ENCODE measurements at regions not wholly inside any gene's neighbourhood (a gene's known extent, or its start where the extent isn't known, plus 50 kb on each side); places are given as distances from the start of the nearest gene placed in this dataset.
"Not testable (repeated sequence)": the region's sequence is repeated elsewhere in the genome, so short reads cannot be mapped to it uniquely, and the experiment has no call there.

DNA sequence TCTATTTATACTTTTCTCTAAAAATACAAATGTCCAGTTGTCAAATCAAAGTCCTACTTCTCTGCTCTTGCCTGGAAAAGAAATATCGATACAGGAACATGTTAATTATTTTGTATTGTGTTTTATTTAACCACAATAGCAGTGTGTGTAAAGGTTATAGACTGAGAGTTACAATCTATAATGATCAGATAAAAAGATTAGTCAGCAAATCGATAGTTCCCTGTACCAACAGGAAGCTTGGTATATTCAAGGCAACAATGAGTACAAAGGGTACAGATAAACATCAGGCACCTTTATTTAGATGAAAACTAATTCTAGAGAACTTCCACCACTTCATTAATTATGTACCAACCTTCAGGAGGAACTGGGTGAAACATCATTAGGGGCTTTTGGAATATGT, 469.5 kb downstream of the GBA3 start:
- no peak for DNase-seq

DNA sequence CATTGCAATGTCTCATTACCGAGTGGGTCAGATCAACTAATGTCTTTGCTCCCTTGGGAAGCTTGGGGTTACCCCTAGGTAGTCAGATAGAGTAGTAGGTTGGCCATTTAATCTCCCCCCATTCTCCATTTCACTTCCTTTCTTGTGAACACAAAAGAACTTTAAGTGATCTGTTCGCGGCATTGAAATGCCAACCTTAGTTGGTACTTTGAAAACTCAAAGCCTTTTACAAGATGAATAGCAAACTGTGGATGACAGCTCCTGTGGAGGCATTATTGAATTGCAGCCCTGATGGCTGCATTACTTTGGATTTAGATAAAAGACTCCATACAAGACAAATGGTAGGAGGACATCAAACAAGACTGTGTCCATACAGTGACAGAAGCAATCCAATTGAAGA, 469.1 kb downstream of the GBA3 start:
- no peak for DNase-seq

DNA sequence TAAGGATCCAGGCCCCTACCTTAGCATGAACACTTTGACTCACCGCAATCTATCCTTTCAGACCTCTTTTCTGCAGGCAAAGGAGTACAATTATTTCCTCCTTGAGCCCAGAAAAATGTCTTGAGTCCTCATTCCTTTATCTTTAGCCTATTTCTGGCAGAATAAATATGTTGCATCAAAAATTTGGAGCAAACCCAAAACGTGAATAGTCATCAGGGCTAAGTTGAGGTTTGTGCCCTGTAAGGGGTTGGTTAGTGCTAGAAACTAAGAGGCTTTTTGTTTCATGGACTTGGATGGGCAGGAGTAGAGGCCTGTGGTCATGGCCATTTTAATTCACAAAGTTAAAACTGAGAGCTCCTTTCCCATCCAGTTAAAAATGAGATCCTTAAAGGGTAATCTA, 460.3 kb downstream of the GBA3 start:
- DNase-seq, result no peak

DNA sequence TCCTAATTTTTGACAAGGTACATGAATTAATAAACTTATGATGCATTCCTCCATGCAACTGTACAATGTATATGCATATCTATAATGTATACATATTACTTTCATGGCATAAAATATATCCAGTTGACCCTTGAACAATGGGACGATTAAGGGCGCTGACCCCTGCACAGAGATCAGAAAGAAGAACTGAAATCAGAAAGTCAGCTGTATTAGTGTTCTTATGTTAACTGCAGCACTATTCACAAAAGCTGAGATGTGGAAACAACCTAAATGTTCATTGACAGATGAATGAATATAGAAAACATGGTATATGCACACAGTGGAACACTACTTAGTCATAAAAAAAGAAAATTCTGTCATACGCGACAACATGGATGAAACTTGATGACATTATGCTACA, 457.1 kb downstream of the GBA3 start:
- no peak for DNase-seq

DNA sequence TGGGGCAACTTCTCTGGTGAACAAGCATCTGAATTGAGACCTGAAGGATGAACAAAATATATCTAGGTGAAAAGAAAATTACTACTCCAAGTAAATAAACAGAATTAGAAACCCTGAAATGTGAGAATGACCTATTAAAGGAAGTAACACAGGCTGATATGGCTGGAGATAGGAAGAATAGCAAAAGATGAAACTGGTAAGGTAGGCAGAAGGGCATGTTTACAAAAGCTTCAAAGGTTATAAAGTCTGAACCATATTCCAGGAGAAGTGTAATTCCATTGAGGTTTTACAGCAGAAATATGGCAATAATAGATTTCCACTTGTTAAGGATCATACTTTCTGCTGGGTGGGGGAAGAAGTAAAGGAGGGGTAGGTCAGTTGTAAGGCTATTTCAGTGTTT, 452.0 kb downstream of the GBA3 start:
- no peak for DNase-seq

DNA sequence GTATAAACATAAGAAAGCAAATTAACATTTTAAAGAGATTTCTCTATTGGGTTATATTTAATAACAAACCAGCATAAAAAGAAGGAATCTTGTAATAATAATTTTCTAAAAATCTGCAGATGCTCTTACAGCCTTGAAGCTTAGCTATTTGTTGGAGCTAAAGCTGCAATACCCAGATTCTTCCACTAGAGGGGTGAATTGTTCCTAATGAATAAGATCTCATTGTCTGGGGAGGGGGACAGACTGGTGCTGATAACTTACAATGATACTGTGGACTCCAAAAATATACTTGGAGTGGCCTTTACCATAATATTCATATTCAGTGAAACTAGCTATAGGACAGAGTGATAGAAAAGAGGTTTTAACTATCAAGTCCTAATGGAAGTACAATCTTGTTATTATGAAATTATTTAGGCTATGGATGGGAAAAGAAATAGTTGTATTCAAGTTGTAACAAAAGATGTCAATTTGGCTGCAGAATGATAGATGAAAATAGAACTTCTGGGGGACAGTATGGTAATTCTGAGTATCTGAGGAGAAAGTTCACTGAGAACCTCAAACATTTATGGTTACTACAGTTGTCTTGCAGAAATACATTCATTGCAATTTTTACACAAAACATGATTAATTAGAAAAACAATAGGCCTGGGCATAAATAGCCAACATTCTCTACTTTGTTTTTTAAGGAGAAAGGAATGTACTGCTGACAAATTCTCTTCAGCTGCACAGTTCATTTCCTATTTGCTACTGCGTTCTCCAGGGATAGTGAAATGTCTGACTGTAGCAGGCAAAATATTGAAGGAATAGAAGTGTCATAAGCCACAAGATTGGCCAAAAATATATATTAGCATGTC, 443.3 kb downstream of the GBA3 start:
- DNase-seq, result no peak

DNA sequence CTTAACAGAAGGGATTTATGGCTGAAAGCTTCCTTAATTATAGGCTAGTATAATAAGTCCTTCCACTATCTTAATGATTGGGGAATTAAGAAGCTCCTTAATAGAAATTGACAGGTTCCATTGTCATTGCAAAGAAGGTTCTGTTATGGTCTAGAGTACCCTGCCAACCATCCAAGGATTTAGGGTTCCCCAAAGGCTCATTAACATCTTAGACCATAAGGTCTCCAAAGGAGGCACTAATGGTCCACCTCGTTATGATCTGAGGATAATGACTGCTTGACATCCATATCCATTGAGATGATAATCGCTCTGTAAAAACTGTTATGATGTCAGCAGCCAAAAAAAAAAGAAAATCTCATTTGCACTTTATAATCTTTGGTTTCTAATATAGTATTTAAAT, 441.6 kb downstream of the GBA3 start:
- DNase-seq, result no peak

DNA sequence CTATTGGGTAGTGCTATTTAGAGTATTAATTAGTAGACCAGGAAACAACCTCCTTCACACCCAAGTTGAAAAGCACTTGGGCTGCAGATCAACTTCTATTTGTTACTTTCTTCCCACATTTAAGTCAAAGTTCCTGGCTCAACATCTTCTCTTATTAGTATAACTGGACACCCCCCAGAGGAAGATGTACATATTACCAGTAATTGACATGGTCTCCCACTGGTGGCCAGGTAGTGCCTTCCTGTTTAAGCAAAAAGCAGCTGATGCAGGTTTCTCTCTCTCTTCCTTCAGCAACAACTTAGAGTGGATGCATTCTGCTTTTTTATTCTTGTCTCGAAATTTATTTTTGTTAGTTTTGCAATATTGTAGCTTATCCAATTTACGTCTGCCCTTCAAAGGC, 438.1 kb downstream of the GBA3 start:
- DNase-seq, result no peak

DNA sequence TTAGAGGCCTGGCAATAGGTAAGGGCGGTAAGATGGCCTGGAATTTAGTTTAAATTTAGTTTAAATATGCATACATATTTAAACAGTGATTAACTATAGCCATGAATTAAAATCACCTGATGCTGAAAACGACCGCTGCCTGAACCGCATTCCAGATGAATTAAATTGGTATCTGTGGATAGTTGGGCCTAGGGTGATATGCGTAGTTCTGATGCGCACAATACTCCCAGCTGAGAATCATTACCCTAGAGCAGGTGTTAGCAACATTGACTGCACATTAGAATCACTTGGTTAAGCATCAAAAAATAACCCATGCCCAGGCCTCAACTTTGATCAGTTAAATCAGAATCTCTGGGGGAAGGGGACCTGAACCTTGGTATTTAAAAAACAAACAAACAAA, 432.4 kb downstream of the GBA3 start:
- DNase-seq, result no peak

DNA sequence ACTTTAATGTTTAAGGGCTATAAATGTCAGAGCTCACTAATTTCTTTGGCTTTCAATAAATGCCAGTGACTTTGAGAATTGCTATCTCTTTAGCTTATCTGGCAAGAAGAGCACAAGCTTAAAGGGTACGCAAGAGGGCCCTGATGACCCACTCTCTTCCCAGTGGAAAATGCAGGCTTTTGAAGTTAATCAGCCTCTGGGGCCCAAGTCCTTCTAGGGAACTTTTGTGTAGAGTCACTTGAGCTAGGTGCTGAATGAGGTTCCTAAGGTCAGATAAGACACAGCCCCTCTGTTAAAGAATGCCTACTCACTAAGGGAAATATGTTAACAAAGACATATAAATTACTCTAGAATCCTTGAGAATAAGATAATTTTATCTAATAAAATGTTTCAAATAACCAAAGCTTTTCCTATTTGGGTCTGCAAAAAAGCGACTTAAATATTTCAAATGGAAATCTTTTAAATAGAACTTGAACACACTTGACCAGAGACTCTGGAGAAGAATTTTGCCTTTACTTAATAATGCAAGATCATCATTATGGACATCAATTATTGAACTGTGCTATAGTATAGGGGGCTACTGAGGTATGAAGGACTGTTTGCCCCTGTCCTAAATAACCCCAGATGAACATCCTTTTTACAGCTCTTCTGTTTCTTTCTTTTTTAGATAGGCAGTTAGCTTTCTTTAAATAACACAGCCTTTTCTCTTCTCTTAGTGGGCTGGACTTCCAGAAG, 430.1 kb downstream of the GBA3 start:
- no peak for DNase-seq

DNA sequence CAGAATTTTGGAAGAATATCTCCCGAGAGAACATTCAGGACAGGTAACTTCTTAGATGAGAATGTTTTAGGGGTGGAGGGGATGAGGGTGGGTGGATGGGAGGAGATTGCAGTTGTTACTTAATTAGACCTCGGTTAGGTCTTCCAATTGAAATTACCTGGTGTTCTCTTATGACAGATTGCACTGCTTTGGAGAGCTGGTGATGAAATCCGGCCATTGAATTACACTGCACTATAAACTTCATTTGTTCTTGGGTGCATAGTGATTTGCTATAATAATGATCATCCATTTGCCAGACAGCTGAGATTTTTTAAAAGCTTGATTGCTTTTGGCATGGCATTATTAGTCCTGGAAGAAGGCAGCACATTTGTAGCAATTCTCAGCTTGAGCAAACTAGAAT, 427.6 kb downstream of the GBA3 start:
- DNase-seq, result no peak

DNA sequence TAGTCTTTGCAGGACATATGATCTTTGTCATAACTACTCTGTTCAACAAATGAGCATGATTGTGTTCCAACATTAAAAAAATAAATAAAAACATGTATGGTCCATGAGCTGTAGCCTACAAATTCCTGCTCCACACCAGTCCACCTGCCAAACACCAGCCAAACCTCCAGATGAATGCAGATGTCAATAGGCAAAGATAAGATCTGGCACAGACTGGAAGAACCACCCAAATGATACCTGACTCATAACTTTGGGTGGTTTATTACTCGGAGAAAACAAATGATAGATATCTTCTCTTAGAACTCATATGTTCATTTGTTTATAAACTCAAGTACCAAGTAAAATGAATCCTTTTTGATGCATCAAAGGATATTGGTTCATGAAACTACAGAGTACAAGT, 425.1 kb downstream of the GBA3 start:
- DNase-seq, result no peak

DNA sequence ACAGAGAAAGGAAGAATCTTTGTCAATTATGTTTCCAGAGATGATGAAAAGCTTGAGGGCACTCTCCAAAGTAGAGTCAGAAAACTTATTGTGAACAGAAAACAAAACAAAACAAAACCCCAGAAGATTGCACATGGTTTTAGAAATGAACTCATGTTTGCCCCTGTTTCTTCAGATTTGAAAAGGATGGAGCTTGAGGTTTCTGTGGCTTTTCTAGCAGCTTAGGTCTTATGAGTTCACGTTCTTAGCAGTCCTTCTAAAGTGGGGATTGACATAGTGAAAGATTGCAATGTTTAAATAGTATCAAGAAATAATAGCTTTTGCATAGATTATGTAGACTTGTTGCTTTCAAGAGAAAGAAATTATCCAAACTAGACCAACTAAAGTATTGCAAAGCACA, 421.8 kb downstream of the GBA3 start:
- no peak for DNase-seq

DNA sequence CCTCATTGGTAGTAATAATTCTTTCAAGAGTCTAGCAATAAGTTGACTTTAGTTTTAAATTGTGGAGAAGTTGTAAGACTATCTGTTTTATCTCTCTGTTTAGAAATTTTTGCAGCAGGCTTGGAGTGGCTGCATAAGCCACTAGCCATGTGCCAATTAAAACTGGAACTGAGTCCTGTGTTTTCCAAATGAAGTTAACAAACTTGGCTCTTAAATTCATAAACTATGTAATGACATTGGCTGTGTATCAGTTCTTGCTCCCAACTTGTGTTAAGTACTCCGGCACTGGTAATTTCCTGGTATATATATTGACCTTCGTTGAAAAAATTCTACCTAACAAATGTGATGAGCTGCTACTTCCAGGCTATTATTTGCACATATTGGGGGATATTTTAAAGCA, 420.4 kb downstream of the GBA3 start:
- DNase-seq, result no peak

DNA sequence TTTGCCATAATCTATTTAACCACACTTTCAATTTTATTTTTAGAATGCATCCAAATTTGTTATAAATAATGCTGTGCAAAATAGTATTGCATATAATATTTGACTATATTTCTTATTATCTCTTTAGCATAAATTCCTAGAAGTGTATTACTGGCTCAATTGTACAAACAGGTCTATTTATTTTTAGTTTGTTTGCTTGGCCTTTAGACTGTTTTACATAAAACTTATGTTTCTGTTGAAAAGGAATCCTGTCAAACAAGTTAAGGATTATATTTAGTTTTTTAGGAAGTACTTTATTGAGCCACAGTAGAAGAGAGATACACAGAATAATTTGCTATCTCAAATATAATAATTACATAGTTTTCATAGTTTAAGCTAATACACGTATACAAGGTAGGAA, 413.8 kb downstream of the GBA3 start:
- no peak for DNase-seq

DNA sequence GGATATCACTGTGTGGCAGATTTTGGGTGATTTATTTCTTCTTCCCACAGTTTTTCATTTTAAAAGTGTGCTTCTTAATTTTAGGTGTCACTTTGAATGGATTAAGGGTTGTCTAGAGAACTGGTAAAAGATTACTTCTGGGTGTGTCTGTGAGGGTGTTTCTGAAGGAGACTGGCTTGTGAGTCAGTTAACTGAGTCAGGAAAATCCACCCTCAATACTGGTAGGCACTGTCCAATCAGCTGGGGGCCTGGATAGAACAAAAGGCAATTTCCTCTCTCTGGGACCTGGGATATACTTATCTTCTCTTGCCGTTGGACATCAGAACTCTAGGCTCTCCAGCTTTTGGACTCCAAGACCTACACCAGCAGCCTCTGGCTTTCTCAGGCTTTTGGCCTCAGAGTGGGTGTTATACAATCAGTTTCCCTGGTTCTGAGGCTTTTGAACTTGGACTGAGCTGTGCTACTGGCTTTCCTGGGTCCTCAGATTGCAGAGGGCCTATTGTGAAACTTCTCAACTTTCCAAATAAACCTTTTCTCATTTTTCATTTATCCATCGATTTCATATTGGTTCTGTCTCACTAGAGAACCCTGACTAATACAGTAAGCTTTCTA, 413.1 kb downstream of the GBA3 start:
- no peak for DNase-seq

DNA sequence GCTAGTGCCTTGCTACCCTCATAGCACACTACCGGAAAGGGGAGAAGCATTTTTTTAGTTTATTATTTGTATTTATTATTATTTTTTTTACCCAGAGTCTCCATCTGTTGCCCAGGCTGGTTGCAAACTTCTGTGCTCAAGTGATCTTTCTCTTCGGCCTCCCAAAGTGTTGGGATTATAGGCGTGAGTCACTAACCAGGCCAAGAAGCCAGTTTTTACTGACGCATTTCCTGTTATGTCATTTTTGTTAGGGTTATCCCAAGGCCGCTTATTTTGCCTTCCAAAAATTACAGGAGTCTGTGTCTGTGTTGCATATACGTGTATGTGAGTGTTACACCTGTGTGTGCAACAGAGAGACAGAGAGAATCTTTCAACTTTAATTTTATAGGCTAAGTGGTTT, 404.5 kb downstream of the GBA3 start:
- no peak for DNase-seq

DNA sequence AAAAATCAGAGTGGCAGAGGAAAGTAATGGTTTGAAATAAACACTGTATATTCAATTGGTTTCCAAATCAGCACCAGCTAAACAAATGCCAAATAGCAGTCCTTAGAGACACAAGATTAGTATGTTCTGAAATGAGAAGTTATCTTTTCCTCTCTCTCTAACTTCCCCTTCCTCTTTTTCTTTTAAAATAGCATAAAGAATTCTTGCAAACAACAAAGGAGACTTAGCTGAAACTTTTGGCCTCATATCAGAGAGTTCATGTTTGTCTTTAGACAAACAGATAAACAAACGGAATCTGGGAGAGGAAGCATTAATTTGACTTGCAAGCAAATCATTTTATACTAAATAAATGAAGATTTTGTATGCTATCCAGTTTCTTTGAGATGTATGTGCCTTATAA, 399.0 kb downstream of the GBA3 start:
- no peak for DNase-seq

DNA sequence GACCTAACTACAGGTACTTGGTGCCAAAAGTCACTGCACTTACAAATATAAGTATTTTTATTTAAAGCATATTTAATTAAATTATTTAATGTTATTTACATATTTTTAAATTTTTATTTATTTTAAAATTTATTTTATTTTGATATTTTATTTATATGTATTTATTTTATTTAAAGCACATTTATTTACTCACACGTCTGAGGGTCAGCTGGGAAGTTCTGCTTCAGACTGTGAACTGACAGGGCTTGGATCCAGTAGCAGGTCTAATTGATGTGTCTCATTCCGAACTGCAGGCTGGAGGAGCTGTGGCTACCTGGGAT, 392.5 kb downstream of the GBA3 start:
- no peak for DNase-seq

DNA sequence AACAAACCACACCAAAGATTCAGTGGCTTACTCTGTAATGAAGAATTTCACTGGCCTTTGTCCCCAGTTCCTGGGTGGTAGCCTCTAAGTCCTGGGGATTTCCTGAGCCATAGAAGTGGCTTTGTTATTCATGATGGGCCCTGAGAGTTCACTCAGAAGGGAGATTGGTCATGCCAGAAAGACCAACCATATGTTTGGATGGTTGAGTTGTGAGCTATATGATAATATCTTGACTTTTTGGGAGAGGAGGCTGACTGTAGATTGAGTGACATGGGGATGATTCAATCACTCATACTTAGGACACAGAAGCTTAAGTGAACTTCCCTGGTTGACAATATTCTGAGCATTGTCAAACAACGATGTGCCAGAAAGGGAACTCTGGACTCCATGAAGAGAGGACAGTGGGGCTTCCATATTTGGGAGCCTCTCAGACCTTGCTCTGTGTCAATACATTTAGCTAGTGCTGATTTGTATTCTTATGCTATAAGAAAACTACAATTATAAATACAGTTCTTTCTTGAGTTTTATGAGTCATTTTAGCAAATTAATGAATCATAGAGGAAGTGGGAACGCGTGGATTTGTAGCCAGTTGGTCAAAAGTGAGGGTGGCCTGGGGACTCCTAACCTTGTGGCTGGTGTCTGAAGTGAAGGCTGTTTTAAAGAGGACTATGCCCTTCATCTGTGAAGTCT, 392.0 kb downstream of the GBA3 start:
- no peak for DNase-seq

DNA sequence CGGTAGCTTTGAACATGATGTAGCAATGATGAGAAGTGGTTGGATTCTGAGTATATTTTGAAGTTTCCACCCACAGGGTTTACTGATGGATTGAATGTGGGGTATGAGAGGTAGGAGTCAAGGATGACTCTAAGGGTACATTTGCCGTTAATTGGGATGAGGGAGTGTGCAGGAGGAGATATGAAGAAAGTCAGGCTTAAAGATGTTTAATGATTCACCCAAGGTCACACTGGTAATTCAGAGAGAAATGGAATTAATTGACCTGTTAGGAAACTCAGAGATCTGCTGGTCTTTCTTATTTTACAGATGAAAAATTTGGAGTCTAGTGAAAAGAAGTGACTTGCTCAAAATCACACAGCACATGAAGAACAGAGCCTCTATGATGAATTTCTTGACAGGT, 390.7 kb downstream of the GBA3 start:
- DNase-seq, result no peak

DNA sequence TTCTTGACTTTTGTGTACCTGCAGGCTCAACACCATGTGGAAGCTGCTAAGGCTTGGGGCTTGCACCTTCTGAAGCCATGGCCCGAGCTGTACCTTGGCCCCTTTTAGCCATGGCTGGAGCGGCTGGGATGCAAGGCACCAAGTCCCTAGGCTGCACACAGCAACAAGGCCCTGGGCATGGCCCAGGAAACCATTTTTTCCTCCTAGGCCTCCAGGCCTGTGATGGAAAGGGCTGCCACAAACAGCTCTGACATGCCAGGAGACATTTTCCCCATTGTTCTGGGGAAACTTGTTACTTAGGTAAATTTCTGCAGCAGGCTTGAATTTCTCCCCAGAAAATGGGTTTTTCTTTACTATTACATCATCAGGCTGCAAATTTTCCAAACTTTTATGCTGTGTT, 387.4 kb downstream of the GBA3 start:
- not testable (repeated sequence) for DNase-seq

DNA sequence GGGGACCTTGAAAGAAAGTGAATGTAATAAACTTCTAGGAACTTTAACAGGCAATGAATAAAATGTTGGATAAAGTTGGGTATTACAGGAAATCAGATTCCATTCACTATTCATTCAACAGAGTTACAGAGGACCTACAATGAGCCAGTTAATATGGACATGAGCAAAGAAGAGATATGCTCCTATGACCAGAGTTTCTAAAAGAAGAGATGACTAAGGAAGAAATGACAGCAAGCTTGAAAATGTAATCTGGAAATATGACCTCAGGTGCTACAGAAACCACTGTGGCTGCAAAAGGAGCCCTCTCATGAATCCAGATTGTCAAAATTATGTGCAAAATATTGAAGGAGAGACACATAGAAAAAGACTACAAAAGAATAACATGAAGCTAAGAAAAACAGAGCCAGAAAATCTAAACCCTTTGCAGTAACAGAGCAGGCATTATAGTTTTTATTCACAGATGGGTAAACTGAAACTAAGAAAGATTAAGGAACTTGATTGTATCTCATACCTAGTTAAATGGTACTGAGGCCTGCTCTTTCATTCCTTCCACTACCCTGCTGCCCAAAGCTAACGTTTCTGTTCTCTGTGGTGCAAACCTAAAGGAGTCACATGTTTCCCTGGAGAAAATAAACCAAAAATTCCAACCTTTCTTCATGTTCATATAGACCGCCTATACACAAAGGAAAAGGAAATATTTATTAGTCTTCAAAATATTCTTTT, 378.3 kb downstream of the GBA3 start:
- no peak for DNase-seq

All from GOT3 (cell line).